ENCODE measurements at regions not wholly inside any gene's neighbourhood (a gene's known extent, or its start where the extent isn't known, plus 50 kb on each side); places are given as distances from the start of the nearest gene placed in this dataset.
"Not testable (repeated sequence)": the region's sequence is repeated elsewhere in the genome, so short reads cannot be mapped to it uniquely, and the experiment has no call there.

GRCh38 chr5:145628525-145628924 is 206.6 kb downstream of the PRELID2 start:
- Mint-ChIP-seq H3K4me1 (ENCODE audit: unreplicated experiment) (no peaks in the 10 kb centered on the region), H3K9me3 (ENCODE audit: unreplicated experiment) (no peaks in the 10 kb centered on the region), H3K27ac (ENCODE audit: unreplicated experiment) (no peak overlapping the region), H3K4me3 (ENCODE audit: unreplicated experiment) (no peak overlapping the region), H3K36me3 (ENCODE audit: low read depth, unreplicated experiment) (no peaks in the 10 kb centered on the region), H3K27me3 (ENCODE audit: unreplicated experiment) (no peaks in the 10 kb centered on the region)
- no peak for TF ChIP-seq CTCF (IDR thresholded peaks at IDR 0.05; ENCODE audit: unreplicated experiment)
- no peak for DNase-seq (ENCODE audit: low spot score)

GRCh38 chr5:145619806-145620310 is 215.3 kb downstream of the PRELID2 start:
- TF ChIP-seq CTCF (IDR thresholded peaks at IDR 0.05; ENCODE audit: unreplicated experiment): no peak
- Mint-ChIP-seq H3K9me3 (ENCODE audit: unreplicated experiment) (no peaks in the 10 kb centered on the region), H3K27me3 (ENCODE audit: unreplicated experiment) (peaks cover 2% of the 10 kb centered on the region), H3K4me1 (ENCODE audit: unreplicated experiment) (no peaks in the 10 kb centered on the region), H3K4me3 (ENCODE audit: unreplicated experiment) (no peak overlapping the region), H3K36me3 (ENCODE audit: low read depth, unreplicated experiment) (no peaks in the 10 kb centered on the region), H3K27ac (ENCODE audit: unreplicated experiment) (no peak overlapping the region)
- DNase-seq (ENCODE audit: low spot score): no peak

GRCh38 chr5:145616739-145617138 is 218.4 kb downstream of the PRELID2 start:
- not testable (repeated sequence) for H3K27ac Mint-ChIP-seq (ENCODE audit: unreplicated experiment); H3K4me1 Mint-ChIP-seq (ENCODE audit: unreplicated experiment); H3K27me3 Mint-ChIP-seq (ENCODE audit: unreplicated experiment); H3K9me3 Mint-ChIP-seq (ENCODE audit: unreplicated experiment); H3K4me3 Mint-ChIP-seq (ENCODE audit: unreplicated experiment); DNase-seq (ENCODE audit: low spot score); H3K36me3 Mint-ChIP-seq (ENCODE audit: low read depth, unreplicated experiment)

- Mint-ChIP-seq H3K36me3 (ENCODE audit: low read depth, unreplicated experiment) (no peaks in the 10 kb centered on the region), H3K4me3 (ENCODE audit: unreplicated experiment) (no peak overlapping the region), H3K4me1 (ENCODE audit: unreplicated experiment) (no peaks in the 10 kb centered on the region), H3K27ac (ENCODE audit: unreplicated experiment) (no peak overlapping the region), H3K9me3 (ENCODE audit: unreplicated experiment) (no peaks in the 10 kb centered on the region), H3K27me3 (ENCODE audit: unreplicated experiment) (no peaks in the 10 kb centered on the region)
- no peak for DNase-seq (ENCODE audit: low spot score)
- TF ChIP-seq CTCF (IDR thresholded peaks at IDR 0.05; ENCODE audit: unreplicated experiment): no peak
Observed at GRCh38 chr5:145598983-145599382, 236.2 kb downstream of the PRELID2 start.

- no peaks in the 10 kb centered on the region for H3K9me3 Mint-ChIP-seq (ENCODE audit: unreplicated experiment)
- DNase-seq (ENCODE audit: low spot score): no peak
- no peak for TF ChIP-seq CTCF (IDR thresholded peaks at IDR 0.05; ENCODE audit: unreplicated experiment)
- no peaks in the 10 kb centered on the region for H3K27me3 Mint-ChIP-seq (ENCODE audit: unreplicated experiment)
- no peak overlapping the region for H3K4me3 Mint-ChIP-seq (ENCODE audit: unreplicated experiment)
- no peaks in the 10 kb centered on the region for H3K4me1 Mint-ChIP-seq (ENCODE audit: unreplicated experiment)
- H3K27ac Mint-ChIP-seq (ENCODE audit: unreplicated experiment): no peak overlapping the region
- H3K36me3 Mint-ChIP-seq (ENCODE audit: low read depth, unreplicated experiment): no peaks in the 10 kb centered on the region
Observed at GRCh38 chr5:145598184-145598583, 237.0 kb downstream of the PRELID2 start.

- H3K4me3 Mint-ChIP-seq (ENCODE audit: unreplicated experiment): no peak overlapping the region
- no peak for DNase-seq (ENCODE audit: low spot score)
- no peaks in the 10 kb centered on the region for H3K36me3 Mint-ChIP-seq (ENCODE audit: low read depth, unreplicated experiment)
- H3K27ac Mint-ChIP-seq (ENCODE audit: unreplicated experiment): no peak overlapping the region
- no peaks in the 10 kb centered on the region for H3K9me3 Mint-ChIP-seq (ENCODE audit: unreplicated experiment)
- no peaks in the 10 kb centered on the region for H3K4me1 Mint-ChIP-seq (ENCODE audit: unreplicated experiment)
- no peaks in the 10 kb centered on the region for H3K27me3 Mint-ChIP-seq (ENCODE audit: unreplicated experiment)
- TF ChIP-seq CTCF (IDR thresholded peaks at IDR 0.05; ENCODE audit: unreplicated experiment): no peak
Observed at GRCh38 chr5:145591578-145591977, 243.6 kb downstream of the PRELID2 start.
